Muscle layer of colon (tissue), 2 donors: ENCODE measurements at regions not wholly inside any gene's neighbourhood (a gene's known extent, or its start where the extent isn't known, plus 50 kb on each side); places are given as distances from the start of the nearest gene placed in this dataset.
"Not testable (repeated sequence)": the region's sequence is repeated elsewhere in the genome, so short reads cannot be mapped to it uniquely, and the experiment has no call there.

Experiments used
- H3K27ac ChIP-seq: one replicate; pipeline ENCODE4 v1.7.0; 2013; ENCODE audit warnings: low read depth, mild to moderate bottlenecking, low read length, moderate library complexity
- H3K27me3 ChIP-seq, 2 donors: one replicate each; pipeline ENCODE4 v1.7.0; 2013; ENCODE audit warnings: low read length in 2 of 2, mild to moderate bottlenecking in 2 of 2; ENCODE audit not compliant: insufficient read depth in 2 of 2, control insufficient read depth in 1 of 2
- H3K36me3 ChIP-seq: one replicate; pipeline ENCODE4 v1.7.0; 2013; ENCODE audit warnings: mild to moderate bottlenecking, low read length; ENCODE audit not compliant: insufficient read depth
- H3K4me1 ChIP-seq: one replicate; pipeline ENCODE4 v1.7.0; 2013; ENCODE audit warnings: mild to moderate bottlenecking, low read length; ENCODE audit not compliant: insufficient read depth
- H3K4me3 ChIP-seq, 2 donors: one replicate each; pipeline ENCODE4 v1.7.0; 2013; ENCODE audit warnings: low read length in 2 of 2, low read depth in 1 of 2, mild to moderate bottlenecking in 1 of 2, moderate library complexity in 1 of 2
- H3K9ac ChIP-seq: one replicate; pipeline ENCODE4 v1.7.0; 2013; ENCODE audit warnings: low read length
- H3K9me3 ChIP-seq: one replicate; pipeline ENCODE4 v1.7.0; 2013; ENCODE audit warnings: mild to moderate bottlenecking, low read length
- donor health status: abdominal sarcoma.
- donor health status: Adenocarcinoma of cecum.

- H3K9me3 ChIP-seq, H3K4me1 ChIP-seq, H3K36me3 ChIP-seq, H3K27ac ChIP-seq, H3K27me3 ChIP-seq, H3K9ac ChIP-seq, H3K4me3 ChIP-seq: not testable (repeated sequence)
Observed at GRCh38 chr16:31975826-31976419, 102.3 kb downstream of the ZNF267 start.

DNA sequence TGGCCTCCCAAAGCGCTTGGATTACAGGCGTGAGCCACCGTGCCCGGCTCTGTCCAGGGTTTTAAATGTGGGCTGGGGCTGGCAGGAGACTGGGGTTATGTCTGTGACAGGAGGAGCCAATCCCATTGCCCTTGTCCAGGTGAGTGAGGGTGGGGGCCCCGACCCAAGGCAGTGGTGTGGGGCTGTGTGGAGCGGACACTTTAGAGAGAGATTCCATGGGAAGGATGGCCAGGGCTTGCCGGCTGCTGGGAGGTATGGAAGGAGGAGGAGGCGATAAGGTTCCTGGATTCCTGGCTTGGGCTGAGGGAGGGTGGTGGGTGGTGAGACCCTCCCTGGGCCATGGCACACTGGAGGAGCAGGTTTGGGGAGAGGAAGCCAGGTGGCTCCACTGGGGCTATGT lies 104.9 kb downstream of the ZNF267 start:
- not testable (repeated sequence) for H3K36me3 ChIP-seq, H3K4me3 ChIP-seq, H3K4me1 ChIP-seq, H3K27me3 ChIP-seq, H3K9me3 ChIP-seq, H3K9ac ChIP-seq, H3K27ac ChIP-seq

DNA sequence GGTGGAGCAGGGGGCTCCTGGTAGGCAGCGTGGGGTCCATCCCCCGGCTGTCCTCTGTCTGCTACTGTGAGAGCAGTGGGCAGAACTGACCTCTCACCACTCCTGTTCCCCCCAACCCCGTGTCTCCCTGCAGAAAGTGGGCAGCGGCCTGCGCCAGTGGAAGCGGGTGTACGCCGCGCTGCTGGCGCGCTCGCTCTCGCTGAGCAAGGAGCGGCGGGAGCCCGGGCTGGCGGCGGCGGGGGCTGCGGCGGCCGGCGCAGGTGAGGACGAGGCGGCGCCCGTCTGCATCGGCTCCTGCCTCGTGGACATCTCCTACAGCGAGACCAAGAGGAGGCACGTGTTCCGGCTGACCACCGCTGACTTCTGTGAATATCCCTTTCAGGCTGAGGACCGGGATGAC lies 108.1 kb downstream of the ZNF267 start:
- not testable (repeated sequence) for H3K9ac ChIP-seq, H3K36me3 ChIP-seq, H3K4me1 ChIP-seq, H3K27ac ChIP-seq, H3K4me3 ChIP-seq, H3K9me3 ChIP-seq, H3K27me3 ChIP-seq

DNA sequence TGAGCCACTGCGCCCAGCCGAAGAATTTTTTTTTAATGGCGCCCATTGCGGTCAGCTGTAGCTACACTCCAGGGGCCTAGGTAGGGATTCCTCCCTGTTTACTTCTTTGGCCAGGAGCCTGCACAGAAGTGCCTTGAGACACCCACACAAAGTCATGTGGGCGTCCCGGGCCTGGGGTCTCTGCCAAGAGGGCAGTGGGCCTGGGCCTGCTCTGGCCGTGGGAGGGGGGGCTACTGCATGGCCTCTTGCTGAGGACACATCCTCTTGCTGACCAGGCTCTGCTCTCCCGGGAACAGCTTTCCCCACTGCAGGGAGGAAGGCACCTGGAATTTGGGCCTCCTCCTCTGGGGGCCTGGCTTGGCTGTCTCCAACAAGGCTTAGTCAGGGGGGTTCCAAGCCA lies 109.4 kb downstream of the ZNF267 start:
- not testable (repeated sequence) for H3K36me3 ChIP-seq, H3K4me1 ChIP-seq, H3K4me3 ChIP-seq, H3K27ac ChIP-seq, H3K27me3 ChIP-seq, H3K9ac ChIP-seq, H3K9me3 ChIP-seq

DNA sequence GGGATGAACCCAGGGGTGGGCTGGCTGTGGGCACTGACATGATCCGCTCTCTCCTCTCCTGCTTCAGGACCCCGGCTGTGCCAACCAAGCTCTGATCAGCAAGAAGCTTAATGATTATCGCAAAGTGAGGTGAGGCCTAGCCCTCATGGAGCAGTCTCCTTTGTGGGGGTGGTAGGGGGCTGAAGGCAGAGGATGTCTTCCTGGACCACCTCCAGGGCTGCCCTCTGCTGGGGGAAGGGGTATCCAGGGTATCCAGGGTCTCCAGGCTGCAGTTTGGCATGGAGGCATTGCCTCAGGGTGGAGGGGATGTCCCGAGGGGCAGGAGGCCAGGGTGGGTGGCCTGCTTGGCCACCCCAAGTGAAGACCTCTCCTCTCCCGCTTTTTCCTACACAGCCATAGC lies 110.1 kb downstream of the ZNF267 start:
- H3K4me3 ChIP-seq, H3K9me3 ChIP-seq, H3K27ac ChIP-seq, H3K9ac ChIP-seq, H3K4me1 ChIP-seq, H3K36me3 ChIP-seq, H3K27me3 ChIP-seq: not testable (repeated sequence)

- H3K27ac ChIP-seq, H3K9ac ChIP-seq, H3K36me3 ChIP-seq, H3K9me3 ChIP-seq, H3K27me3 ChIP-seq, H3K4me3 ChIP-seq, H3K4me1 ChIP-seq: not testable (repeated sequence)
Observed at GRCh38 chr16:31986895-31987294, 113.3 kb downstream of the ZNF267 start.

GRCh38 chr16:31988595-31989581 lies 115.3 kb downstream of the ZNF267 start:
- H3K9ac ChIP-seq, H3K27me3 ChIP-seq, H3K9me3 ChIP-seq, H3K27ac ChIP-seq, H3K4me1 ChIP-seq, H3K4me3 ChIP-seq, H3K36me3 ChIP-seq: not testable (repeated sequence)

DNA sequence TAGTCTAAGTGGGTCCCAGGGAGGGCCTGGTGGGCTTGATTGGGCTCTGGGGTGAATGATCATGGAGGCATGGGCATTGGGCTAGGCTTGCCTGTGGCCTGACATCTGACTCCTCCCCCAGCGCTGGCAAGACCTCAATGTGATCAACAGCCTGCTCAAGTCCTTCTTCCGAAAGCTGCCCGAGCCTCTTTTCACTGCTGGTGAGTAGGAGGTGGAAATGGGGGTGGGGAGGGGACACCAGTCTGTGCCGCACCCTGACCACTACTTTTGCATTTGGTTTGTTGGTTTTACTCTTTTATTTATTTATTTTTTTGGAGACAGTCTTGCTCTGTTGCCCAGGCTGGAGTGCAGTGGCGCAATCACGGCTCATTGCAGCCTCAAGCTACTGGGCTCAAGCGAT lies 116.7 kb downstream of the ZNF267 start:
- H3K4me1 ChIP-seq, H3K27ac ChIP-seq, H3K9ac ChIP-seq, H3K36me3 ChIP-seq, H3K27me3 ChIP-seq, H3K4me3 ChIP-seq, H3K9me3 ChIP-seq: not testable (repeated sequence)

GRCh38 chr16:31990980-31991379 lies 117.4 kb downstream of the ZNF267 start:
- H3K27ac ChIP-seq, H3K36me3 ChIP-seq: not testable (repeated sequence)

GRCh38 chr16:31996325-31996724 lies 122.7 kb downstream of the ZNF267 start:
- not testable (repeated sequence) for H3K4me1 ChIP-seq, H3K9ac ChIP-seq, H3K4me3 ChIP-seq, H3K9me3 ChIP-seq, H3K36me3 ChIP-seq, H3K27me3 ChIP-seq, H3K27ac ChIP-seq

More at GRCh38 chr16:31990980-31991379, 117.4 kb downstream of the ZNF267 start:
- not testable (repeated sequence) for H3K4me1 ChIP-seq, H3K27me3 ChIP-seq, H3K9ac ChIP-seq, H3K4me3 ChIP-seq, H3K9me3 ChIP-seq

GRCh38 chr16:32002496-32002895 lies 128.9 kb downstream of the ZNF267 start:
- not testable (repeated sequence) for H3K36me3 ChIP-seq, H3K9me3 ChIP-seq, H3K27me3 ChIP-seq, H3K4me3 ChIP-seq, H3K9ac ChIP-seq, H3K27ac ChIP-seq, H3K4me1 ChIP-seq

GRCh38 chr16:32003819-32004218 lies 130.2 kb downstream of the ZNF267 start:
- H3K27me3 ChIP-seq, H3K4me3 ChIP-seq, H3K4me1 ChIP-seq, H3K27ac ChIP-seq, H3K9me3 ChIP-seq, H3K9ac ChIP-seq, H3K36me3 ChIP-seq: not testable (repeated sequence)
